GM12891 (cell line): ENCODE measurements at regions not wholly inside any gene's neighbourhood (a gene's known extent, or its start where the extent isn't known, plus 50 kb on each side); places are given as distances from the start of the nearest gene placed in this dataset.

Experiments
- POLR2A ChIP-seq: IDR thresholded peaks from 2 replicates; pipeline ENCODE4 v1.6.1; 2011; ENCODE audit warnings: low read depth, low read length, control low read depth
- TAF1 ChIP-seq: IDR thresholded peaks from 2 replicates; pipeline ENCODE4 v1.6.1; 2011; ENCODE audit warnings: low read depth, low read length, control low read depth

DNA sequence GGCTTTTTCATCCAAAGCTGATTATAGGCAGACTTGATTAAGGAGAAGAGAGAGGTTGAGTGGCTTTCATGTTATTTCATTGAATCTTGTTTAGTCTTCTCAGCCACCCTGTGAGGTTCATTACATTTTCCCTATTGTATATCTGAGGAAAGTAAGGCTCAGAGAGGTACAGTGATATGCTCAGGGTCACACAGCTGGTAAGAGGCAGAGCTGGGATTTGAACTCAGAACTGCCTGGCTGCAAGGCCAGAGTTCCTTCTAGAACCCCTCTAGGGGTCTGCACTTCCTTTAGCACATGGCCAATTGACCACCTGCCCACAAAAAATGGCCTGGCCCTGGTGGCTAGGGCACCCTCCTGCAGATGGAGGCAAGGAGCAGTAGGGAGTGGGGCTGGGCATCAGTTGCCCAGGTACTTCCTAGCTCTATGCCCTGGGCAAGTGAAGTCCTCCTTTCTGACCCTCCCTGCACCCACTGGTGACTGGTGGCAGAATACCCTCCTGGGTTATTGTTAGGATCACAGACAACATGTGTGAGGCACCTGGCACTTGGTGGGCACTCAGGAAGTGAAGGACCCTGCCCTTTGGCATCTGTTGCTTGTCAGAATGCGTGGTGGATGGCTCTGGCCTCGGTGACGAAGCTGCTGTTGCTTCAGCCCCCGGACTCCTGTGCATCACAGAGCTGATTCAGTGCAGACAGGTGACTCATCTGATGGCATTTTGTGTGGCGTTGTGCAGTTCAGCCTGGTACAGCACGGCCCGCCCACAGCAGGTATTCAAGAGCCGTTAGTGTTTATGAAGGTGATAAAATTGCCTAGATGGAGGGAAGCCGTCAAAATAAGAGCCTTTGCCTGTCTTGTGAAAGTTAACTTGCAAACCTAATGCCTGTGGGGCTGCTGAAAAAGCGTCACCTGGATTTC, 115.8 kb downstream of the SLC25A47 start:
- TF ChIP-seq POLR2A (no peak), TAF1 (no peak)
